OCI-LY7 (cell line): ENCODE measurements at regions not wholly inside any gene's neighbourhood (a gene's known extent, or its start where the extent isn't known, plus 50 kb on each side); places are given as distances from the start of the nearest gene placed in this dataset.

Experiments
- CTCF ChIP-seq: fragments of 200-600 bp; sonication (generic); conservative IDR thresholded peaks from 2 replicates; pipeline ENCODE4 v1.5.1; 2014; ENCODE audit warnings: mild to moderate bottlenecking, antibody characterized with exemption, low read length, moderate library complexity, mixed read lengths
- EZH2phosphoT487 ChIP-seq: fragments of 200-600 bp; sonication (generic); IDR thresholded peaks from 2 replicates; pipeline ENCODE4 v1.6.1; 2018; ENCODE audit warnings: low read depth, borderline replicate concordance, mild to moderate bottlenecking, mixed run types, antibody characterized with exemption, low read length, moderate library complexity, mixed read lengths

DNA sequence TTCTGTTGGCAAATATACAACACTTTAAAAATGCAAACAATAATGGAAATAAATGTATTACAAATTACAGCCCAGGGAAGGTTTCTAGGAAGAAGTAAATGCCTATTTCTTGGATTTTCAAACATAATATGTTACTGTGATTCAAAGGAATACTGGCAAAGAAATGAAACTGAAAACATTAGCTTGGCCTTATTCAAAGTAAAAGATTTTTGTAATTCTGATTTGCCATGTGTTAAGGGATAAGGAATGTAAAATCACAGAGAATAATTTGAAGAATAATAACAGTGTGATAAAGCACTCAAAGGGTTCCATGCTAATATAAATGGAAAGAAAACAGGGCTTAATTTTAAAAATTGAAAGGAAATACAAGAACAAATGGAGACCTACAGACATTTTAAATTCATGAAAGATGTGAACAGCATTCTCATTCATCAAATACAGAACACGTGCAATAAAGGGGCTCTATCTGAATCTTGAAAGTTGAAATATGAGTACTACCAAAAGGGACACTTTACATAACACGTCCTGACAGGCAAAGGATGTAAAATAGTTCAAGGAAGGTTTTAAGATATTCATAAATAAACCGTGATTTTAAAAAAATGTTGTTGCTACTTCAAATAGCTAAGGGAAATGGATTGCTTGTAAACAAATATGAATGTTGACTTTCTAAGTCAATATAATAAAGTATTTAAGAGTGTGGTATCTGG is 138.1 kb downstream of the RFPL4B start:
- TF ChIP-seq CTCF (no peak), EZH2phosphoT487 (no peak)
